ENCODE measurements at regions not wholly inside any gene's neighbourhood (a gene's known extent, or its start where the extent isn't known, plus 50 kb on each side); places are given as distances from the start of the nearest gene placed in this dataset.
A peak's percentile ranks its signal among the peaks of the same experiment; 100 is the strongest.

DNA sequence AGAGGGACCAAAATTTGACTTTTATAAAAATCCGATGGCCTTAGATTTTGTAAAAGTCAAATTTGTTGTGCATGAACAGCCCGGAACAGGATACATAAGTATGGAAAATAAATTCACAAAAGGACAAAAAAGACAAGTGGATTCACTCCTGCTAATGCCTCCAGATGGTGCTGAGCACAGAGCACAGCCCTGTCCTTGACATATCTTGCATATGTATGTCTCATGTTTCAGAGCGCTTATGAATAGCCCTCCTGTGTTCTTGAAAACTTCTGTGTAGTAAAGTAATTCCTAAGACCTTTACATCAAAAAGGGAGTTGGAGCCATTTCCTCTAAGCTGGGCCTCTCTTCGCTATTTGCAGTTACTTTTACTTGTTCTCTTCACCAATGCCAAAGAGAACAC is 110.7 kb upstream of the RAB3GAP2 start:
- Mint-ChIP-seq H3K27ac (no peak overlapping the region), H3K36me3 (no peaks in the 10 kb centered on the region), H3K4me3 (no peak overlapping the region), H3K4me1 (no peaks in the 10 kb centered on the region), H3K9me3 (peaks cover 3% of the 10 kb centered on the region)
- ATAC-seq, result no peak
- DNase-seq (ENCODE audit: low spot score in 2 of 2), result no peak

DNA sequence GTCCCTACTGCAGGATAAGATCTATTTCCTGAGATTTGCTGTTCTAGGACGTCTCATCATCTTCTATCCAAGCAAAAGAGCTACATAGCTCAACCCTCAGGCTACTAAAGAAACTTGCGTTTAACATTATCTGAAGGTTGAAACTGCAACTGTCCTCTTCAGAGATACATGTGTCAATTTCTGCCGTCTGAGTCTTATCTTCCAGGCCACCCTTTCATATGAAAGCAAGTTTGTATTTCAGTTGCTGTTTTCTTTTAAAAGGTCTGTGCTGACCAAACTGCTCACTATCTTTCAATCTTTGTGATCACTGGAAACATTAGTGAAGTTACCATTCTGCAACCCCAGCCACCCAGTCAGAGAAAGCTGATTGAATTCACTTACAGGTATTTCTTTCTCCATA is 108.6 kb upstream of the RAB3GAP2 start:
- peaks cover 3% of the 10 kb centered on the region for H3K9me3 Mint-ChIP-seq
- H3K36me3 Mint-ChIP-seq, result peaks cover 6% of the 10 kb centered on the region
- no peak overlapping the region for H3K27ac Mint-ChIP-seq
- no peak overlapping the region for H3K4me3 Mint-ChIP-seq
- ATAC-seq, result no peak
- no peak for DNase-seq (ENCODE audit: low spot score in 2 of 2)
- no peaks in the 10 kb centered on the region for H3K4me1 Mint-ChIP-seq

DNA sequence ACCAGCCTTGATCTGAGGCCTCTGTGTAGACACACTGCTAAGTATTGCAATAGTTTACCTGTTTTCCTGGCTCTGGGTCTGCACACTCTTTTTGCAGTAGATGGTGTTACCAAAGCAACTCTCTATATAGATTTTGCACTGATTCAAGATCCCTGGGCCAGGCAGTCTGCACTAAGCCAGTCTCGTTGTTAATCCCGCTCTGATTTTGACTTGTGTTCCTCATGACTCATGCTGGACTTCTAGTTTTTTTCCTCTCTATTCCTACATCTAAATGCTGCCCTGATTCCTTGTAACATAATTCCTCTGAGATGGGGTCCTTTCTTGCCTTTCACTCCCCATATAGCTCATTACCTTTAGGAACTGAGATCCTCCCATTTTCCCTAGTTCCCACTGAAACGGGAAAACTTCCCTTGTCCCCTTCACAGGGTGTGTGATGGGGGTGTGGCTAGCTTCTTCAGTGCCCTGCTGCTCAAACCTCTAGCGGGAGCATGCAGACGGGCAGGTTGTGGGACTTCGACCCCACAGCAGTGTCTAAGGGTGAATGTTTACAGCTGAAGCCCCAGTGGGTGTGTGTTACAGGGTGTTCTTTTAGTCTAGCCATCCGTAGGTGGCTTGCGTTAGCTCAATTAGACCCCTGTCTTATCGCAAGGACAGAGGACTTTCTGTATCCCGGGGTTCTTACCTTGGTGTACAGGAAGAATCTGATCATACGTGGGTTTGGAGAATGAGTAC is 106.5 kb upstream of the RAB3GAP2 start:
- Mint-ChIP-seq H3K27ac (no peak overlapping the region), H3K4me1 (no peaks in the 10 kb centered on the region), H3K4me3 (no peak overlapping the region), H3K9me3 (no peaks in the 10 kb centered on the region), H3K36me3 (peaks cover 6% of the 10 kb centered on the region)
- DNase-seq (ENCODE audit: low spot score in 2 of 2) (no peak), ATAC-seq (no peak)

DNA sequence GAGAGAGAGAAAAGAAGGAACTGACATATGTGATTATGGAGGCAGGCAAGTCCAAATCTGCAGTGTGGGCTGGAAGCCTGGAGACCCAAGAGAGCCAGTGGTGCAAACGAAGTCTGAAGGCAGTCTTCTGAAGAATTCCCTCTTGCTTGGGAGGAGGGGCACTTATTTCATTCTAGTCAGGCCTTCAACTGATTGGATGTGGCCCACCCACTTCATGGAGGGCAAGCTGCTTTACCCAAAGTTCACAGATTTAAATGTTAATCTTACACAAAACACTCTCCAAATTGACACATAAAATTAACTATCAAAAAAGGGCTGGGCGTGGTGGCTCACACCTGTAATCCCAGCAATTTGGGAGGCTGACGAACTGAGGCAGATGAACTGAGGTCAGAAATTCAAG is 103.5 kb upstream of the RAB3GAP2 start:
- Mint-ChIP-seq H3K9me3 (no peaks in the 10 kb centered on the region), H3K27ac (no peak overlapping the region), H3K36me3 (peaks cover 6% of the 10 kb centered on the region), H3K4me3 (no peak overlapping the region), H3K4me1 (no peaks in the 10 kb centered on the region)
- DNase-seq (ENCODE audit: low spot score in 2 of 2) (no peak), ATAC-seq (no peak)

DNA sequence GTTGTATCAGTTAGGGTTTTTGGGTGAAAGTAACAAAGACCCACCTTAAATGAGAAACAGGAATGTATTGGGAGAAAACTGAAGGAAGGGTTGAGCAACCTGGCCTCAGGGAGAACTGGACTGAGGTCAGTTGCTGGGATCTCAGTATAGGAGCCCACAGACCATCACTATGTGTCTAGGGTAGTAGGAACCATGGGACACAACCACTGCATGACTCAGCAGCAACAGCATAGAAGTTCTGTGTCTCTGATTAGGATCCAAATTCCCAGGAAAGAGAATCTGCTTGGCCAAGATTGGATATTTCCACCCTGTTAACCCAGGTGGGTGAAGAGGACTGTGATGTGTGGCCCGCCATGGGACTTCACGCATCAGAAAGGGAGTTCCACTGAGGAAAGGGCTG is 102.2 kb upstream of the RAB3GAP2 start:
- Mint-ChIP-seq H3K27ac (no peak overlapping the region), H3K36me3 (peaks cover 6% of the 10 kb centered on the region), H3K4me3 (no peak overlapping the region), H3K4me1 (no peaks in the 10 kb centered on the region), H3K9me3 (no peaks in the 10 kb centered on the region)
- DNase-seq (ENCODE audit: low spot score in 2 of 2) (no peak), ATAC-seq (no peak)

- H3K27ac Mint-ChIP-seq, result no peak overlapping the region
- ATAC-seq (no peak), DNase-seq (ENCODE audit: low spot score in 2 of 2) (no peak)
- no peak overlapping the region for H3K4me3 Mint-ChIP-seq
- H3K36me3 Mint-ChIP-seq, result peaks cover 6% of the 10 kb centered on the region
- H3K9me3 Mint-ChIP-seq, result no peaks in the 10 kb centered on the region
- H3K4me1 Mint-ChIP-seq, result no peaks in the 10 kb centered on the region
These were observed 100.2 kb upstream of the RAB3GAP2 start for GRCh38 chr1:220372451-220372850.

DNA sequence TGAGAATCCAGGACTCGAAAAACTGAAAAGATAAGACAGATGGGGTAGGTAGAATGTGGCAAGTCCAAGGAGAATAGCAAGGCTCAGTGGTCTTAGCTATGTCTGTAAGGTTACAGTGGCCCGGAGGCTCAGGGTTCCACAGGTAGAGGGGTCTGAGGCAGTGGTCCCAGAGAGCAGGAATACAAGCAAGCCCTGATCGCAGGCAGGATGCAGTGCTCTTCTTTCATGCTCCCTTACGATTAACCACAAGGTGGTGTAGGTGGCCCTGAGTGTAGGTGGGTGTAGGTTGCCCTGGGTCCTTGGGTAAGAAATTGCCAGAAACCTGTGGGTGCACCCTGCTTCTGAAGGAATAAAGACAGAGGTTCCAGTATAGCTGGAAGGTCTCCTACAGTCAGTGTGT is 99.1 kb upstream of the RAB3GAP2 start:
- Mint-ChIP-seq H3K9me3 (no peaks in the 10 kb centered on the region), H3K4me1 (no peaks in the 10 kb centered on the region)
- peak; percentile 9 for ATAC-seq

DNA sequence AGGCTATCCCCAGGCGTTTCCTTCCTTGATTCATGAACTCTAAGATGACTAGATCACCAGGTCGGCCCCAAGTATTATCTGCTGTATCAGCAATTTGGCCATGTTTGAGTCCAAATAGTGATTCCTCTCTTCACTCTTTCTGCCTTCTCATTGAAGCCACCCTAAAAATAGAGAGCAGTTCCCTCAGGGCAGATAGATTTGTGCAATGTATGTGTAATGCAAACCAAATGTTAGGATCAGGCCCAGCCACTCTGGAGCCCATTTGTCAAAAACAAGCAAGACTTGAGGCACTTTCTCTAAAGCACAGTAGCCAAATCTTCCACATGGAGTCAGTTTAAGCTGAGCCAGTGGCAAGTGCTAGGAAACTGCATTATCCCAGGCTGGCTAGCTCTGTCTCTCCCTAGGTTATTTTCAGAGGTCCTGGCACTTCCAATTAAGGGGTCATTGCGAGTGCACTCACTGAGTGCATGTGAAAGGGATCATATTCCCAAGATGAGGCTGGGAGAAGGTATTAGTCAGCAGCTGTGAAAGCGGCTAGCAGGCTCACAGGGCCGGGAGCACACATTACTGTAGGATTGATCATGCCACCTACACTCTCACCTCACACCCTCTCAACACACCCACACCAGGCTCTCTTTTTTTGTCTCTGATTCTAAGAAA is 97.9 kb upstream of the RAB3GAP2 start:
- no peaks in the 10 kb centered on the region for H3K9me3 Mint-ChIP-seq
- H3K4me3 Mint-ChIP-seq, result no peak overlapping the region
- H3K27ac Mint-ChIP-seq, result no peak overlapping the region
- no peaks in the 10 kb centered on the region for H3K4me1 Mint-ChIP-seq
- no peaks in the 10 kb centered on the region for H3K36me3 Mint-ChIP-seq
- ATAC-seq (no peak), DNase-seq (ENCODE audit: low spot score in 2 of 2) (no peak)

More for the DNA sequence above, 99.1 kb upstream of the RAB3GAP2 start:
- Mint-ChIP-seq H3K27ac (no peak overlapping the region), H3K4me3 (no peak overlapping the region), H3K36me3 (no peaks in the 10 kb centered on the region)
- no peak for DNase-seq (ENCODE audit: low spot score in 2 of 2)

DNA sequence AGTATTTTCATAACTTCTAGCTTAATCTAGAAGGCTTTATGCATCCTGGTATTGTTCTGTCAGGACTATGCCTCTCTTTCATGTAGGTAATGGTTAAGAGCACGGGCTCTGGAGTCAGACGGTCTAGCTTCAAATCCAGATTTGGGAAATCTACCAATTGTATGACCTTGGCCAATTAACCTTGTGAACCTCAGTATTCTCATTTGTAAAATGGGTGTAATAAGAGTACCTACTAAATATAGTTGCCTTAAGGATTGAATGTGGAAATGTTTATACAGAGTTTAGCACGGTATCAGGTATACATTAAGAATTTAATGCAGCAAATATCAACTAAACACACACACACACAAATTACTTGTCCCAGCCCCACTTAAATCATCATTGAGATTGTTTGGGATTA is 97.3 kb upstream of the RAB3GAP2 start:
- H3K4me3 Mint-ChIP-seq, result no peak overlapping the region
- no peak overlapping the region for H3K27ac Mint-ChIP-seq
- no peak for DNase-seq (ENCODE audit: low spot score in 2 of 2)
- H3K4me1 Mint-ChIP-seq, result no peaks in the 10 kb centered on the region
- H3K36me3 Mint-ChIP-seq, result no peaks in the 10 kb centered on the region
- no peak for ATAC-seq
- no peaks in the 10 kb centered on the region for H3K9me3 Mint-ChIP-seq

- ATAC-seq (no peak), DNase-seq (ENCODE audit: low spot score in 2 of 2) (no peak)
- no peak overlapping the region for H3K27ac Mint-ChIP-seq
- no peaks in the 10 kb centered on the region for H3K9me3 Mint-ChIP-seq
- H3K36me3 Mint-ChIP-seq, result no peaks in the 10 kb centered on the region
- H3K4me3 Mint-ChIP-seq, result no peak overlapping the region
- H3K4me1 Mint-ChIP-seq, result no peaks in the 10 kb centered on the region
These were observed 96.4 kb upstream of the RAB3GAP2 start for GRCh38 chr1:220368352-220369265.

- H3K4me3 Mint-ChIP-seq, result no peak overlapping the region
- no peak for ATAC-seq
- no peaks in the 10 kb centered on the region for H3K36me3 Mint-ChIP-seq
- no peak overlapping the region for H3K27ac Mint-ChIP-seq
- no peaks in the 10 kb centered on the region for H3K9me3 Mint-ChIP-seq
- DNase-seq (ENCODE audit: low spot score in 2 of 2), result no peak
- no peaks in the 10 kb centered on the region for H3K4me1 Mint-ChIP-seq
These were observed 95.6 kb upstream of the RAB3GAP2 start for GRCh38 chr1:220367833-220368232.

- no peaks in the 10 kb centered on the region for H3K36me3 Mint-ChIP-seq
- no peak overlapping the region for H3K27ac Mint-ChIP-seq
- no peaks in the 10 kb centered on the region for H3K9me3 Mint-ChIP-seq
- no peak overlapping the region for H3K4me3 Mint-ChIP-seq
- DNase-seq (ENCODE audit: low spot score in 2 of 2), result no peak
- no peaks in the 10 kb centered on the region for H3K4me1 Mint-ChIP-seq
- no peak for ATAC-seq
These were observed 94.0 kb upstream of the RAB3GAP2 start for GRCh38 chr1:220366269-220366668.

DNA sequence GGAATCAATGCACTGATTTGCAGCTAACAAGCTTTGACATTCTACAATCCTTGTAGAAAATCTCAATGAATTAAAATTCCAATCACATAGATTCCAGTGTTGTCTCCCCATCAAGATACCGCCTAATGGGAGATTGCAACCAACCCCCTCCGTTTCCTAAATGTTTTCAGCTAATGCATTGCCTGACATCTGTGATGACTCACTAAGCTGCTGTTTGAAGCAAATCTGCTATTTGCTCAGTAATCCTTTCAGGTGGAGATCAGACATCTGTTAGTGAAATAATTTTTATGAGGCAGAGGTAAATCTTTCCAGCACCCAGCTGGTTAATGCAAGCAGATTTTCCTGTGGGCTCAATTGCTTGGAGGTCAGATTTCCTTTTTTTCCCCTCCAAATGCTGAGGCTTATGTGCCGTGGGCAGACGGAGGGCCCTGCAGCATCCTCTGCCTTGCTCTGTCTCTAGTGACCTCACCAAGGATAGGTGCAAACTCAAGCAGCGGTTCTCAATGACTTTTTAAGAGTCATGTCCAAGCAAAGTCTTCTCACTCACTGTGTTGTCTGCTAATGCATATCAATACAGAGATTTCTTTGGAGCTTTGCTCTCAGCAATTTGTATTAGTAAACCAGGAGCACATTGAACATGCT is 91.1 kb upstream of the RAB3GAP2 start:
- Mint-ChIP-seq H3K36me3 (no peaks in the 10 kb centered on the region), H3K4me3 (no peak overlapping the region), H3K4me1 (no peaks in the 10 kb centered on the region), H3K27ac (no peak overlapping the region), H3K9me3 (no peaks in the 10 kb centered on the region)
- ATAC-seq (no peak), DNase-seq (ENCODE audit: low spot score in 2 of 2) (no peak)

GRCh38 chr1:220356981-220357850 is 85.0 kb upstream of the RAB3GAP2 start:
- H3K36me3 Mint-ChIP-seq, result no peaks in the 10 kb centered on the region
- H3K27ac Mint-ChIP-seq, result no peak overlapping the region
- H3K9me3 Mint-ChIP-seq, result no peaks in the 10 kb centered on the region
- H3K4me3 Mint-ChIP-seq, result no peak overlapping the region
- DNase-seq (ENCODE audit: low spot score in 2 of 2), result no peak
- H3K4me1 Mint-ChIP-seq, result no peaks in the 10 kb centered on the region
- no peak for ATAC-seq
